Middle frontal gyrus (tissue), 1 donor: ENCODE measurements at regions not wholly inside any gene's neighbourhood (a gene's known extent, or its start where the extent isn't known, plus 50 kb on each side); places are given as distances from the start of the nearest gene placed in this dataset.
"Not testable (repeated sequence)": the region's sequence is repeated elsewhere in the genome, so short reads cannot be mapped to it uniquely, and the experiment has no call there.

ENCODE experiments used
- DNase-seq: peaks from one replicate; pipeline ENCODE4 v3.0.0-alpha.2; 2015; ENCODE audit warnings: low spot score; ENCODE audit errors: extremely low spot score

DNA sequence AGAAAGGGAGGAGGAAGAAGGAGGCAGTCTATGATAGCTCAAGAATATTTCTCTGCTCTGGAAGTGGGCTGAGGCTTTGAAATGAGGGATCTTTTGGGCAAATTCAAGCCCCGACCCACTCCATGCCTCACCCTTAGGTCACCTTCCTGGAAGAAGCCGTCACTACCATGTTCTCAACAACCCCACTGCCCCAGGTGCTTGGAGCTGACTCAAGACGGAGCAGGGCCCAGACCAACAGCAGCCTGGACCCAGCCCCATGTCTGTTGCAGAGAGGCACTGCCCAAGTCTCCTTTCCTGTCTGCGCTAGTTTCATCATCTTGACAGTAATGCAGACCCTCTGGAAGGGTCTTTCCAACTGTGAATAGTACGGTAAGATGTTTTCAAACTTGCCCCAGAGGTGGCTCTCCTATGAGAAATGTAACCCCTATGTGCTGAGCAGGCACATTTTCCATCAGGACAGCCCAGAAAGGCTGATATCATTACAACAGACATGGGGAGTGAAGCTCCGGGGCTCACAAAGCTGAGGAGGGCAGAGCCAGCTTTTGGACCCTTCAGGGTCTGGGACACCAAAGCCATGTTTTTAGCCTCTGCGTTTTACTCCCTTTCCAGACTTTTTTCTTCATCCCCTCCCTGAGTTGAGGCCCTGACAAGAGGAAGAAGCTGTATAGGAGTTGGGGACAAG is 128.2 kb upstream of the LARP1 start:
- DNase-seq: no peak

DNA sequence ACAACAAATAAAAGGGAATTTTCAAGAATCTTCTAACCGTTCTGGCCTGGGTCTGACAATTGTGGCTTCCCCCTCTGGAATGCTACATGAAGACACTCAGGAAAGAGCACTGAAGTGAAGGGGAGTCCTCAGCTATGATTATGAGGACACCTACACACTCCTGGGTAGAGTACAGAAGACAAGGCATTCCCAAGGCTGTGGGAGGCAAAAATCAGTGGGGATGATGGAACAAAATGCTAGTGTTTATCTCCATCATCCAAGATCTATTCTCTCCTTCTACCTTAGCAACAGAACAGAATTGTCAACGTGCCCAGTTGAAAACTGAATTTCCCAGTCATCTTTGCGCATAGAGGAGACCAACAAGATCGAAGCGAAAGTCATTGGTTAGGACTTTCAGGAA is 130.1 kb upstream of the LARP1 start:
- DNase-seq: no peak

DNA sequence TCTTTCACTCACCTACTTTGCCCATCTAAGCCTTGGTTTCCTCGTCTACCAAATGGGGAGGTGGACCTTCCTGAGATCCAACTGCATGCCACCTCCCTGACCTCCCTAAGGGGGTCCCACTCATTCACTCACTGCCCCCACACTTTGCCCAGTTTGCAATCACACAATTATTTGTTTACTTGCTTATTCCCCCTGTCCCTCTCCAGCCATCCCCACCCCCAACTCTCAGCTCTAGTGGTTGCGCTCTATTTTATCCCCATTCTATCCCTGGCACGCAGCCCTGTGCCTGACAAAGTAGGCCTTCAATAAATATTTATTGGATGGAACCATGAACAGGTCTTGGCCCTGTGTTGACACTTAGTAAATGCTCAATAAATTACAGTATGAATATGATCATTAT is 130.8 kb upstream of the LARP1 start:
- no peak for DNase-seq

DNA sequence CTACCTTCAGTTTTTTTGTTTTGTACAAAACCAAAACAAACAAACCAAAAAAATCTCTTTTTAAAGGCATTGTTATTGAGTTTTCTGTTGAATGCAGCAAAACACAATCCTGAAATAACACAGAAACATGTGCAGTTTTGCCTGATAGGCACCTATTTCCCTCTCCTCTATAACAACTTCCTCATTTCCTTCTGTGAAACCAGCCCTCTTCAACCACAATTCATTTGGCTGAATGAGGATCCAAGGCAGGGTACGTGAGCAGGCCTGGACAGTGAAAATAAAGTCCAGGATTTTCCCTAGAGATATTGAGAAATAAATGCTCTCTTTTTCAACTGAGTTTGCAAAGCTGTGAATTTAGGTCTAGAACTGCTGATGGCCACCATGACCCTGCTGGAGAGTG is 134.8 kb upstream of the LARP1 start:
- DNase-seq: no peak

DNA sequence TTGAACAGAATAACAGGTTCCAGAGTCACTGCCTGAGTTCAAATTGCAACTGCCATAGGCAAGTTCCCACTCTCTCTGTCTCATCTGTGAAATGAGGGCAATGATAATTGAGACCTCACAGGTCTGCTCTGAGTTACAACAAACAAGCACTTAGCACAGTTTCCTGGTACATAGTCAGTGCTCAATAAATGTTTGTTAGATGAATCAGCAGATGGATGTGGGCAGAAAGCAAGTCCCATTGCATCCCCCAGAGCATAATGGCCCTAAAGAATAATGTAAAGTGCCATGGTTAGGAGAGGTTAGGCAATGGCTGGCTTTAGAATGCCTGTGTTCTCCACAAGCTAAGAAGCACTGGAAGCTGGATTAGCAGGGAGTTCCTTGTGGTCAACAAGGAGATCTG is 136.5 kb upstream of the LARP1 start:
- DNase-seq: no peak

DNA sequence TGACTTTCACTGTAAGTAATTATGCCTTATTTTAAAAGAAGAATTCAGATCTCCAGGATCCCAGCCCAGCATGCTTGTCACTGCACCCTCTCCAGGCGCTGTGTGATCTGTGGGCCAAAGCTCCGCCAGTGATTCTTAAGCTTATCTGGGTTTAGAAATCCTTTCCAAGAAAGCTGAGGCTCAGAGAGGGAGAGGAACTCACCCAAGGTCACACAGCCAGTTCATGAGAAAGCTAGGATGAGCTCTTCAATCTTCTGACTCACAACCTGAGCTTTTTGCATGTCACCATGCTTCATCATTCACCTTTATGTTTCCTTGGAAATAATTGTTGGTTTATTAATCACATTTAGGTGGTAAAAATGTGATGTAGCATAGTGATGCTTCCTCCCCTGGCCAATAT is 136.6 kb upstream of the HAND1 start:
- no peak for DNase-seq

DNA sequence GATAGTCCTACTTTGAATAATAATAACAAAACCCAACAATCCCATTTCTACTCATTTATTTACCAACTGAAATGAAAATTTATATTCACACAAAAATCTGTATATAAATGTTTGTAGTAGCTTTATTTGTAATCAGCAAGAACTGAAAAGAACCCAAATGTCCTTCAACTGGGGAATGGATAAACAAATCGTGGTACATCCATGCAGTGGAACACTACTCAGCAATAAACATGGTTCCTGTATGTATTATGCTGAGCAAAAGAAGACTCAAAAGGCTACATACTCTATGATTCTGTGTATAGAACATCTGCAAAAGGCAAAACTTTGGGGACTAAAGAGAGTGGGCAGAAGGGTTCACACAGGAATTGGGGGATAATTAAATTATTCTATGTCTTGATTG is 136.1 kb upstream of the HAND1 start:
- DNase-seq: no peak

DNA sequence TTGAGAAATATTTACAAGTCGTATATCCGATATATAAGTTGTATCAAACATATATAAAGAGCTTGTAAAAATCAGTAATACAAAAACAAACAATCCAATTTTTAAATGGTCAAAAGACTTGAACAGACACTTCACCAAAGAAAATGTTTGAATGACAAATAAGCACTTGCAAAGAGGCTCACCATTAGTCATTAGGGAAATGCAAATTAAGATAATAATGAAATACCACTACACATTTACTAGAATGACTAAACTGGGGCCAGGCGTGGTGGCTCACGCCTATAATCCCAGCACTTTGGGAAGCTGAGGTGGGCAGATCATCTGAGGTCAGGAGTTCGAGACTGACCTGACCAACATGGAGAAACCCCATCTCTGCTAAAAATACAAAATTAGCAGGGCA is 134.6 kb upstream of the HAND1 start:
- DNase-seq: no peak

DNA sequence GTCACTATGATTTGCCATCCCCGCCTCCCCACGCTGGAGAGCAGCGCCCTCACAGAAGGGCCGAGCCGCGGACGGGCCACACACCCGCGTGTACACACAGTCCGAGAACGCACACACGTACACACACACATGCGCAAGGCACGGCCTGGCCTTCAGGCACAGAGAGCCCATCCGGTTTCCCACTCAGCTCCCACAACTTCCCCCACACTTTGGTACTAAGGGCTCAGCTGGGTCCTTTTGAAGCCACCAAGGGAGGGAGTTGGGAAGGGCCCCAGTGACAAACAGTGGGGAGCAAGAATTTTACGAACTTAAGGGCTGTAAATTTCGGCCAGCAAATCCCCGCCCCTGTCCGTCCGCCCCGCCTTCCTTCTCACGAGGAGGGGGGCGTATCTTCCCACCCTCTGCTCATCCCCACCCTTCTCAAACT is 133.3 kb upstream of the HAND1 start:
- no peak for DNase-seq

DNA sequence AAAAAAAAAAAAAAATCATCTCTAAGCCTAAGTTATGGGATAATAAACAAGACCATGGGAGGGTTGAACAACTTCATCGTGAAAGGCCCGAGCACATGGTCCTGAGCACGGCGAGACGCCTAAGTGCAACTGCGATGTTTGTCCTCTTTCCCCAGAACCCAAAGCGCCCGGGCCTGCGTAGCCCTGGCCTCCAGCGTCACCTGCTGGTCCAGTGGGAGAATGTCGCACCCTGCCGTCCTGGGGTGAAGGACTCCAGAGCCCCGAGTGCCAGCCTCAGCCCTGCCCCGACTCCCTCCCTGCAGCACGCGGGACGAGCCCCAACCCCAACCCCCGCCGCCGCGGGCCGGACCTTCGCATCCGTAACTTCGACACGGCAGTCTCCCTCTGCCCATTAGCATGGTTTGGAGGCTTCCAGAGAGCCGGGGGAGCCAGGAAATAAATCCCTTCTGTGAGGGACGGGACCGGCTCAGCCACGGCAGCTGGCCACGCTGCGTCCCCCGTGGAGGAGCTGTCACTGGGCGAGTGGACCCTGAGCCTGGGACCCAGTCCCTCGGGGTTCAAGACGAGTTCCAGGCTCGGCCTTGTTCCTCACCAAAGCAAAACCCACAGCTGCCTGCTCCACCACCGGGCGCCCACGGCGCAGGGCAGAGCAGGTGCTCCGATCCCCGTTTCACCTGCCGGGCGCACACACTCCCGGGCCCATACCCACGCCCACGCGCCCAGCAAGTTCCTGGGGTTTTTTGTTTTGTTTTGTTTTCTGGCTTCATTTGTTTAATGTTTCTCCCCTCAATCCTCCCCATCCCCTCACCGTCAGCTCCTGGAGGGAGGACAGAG is 132.5 kb upstream of the HAND1 start:
- DNase-seq: peak; percentile 48

DNA sequence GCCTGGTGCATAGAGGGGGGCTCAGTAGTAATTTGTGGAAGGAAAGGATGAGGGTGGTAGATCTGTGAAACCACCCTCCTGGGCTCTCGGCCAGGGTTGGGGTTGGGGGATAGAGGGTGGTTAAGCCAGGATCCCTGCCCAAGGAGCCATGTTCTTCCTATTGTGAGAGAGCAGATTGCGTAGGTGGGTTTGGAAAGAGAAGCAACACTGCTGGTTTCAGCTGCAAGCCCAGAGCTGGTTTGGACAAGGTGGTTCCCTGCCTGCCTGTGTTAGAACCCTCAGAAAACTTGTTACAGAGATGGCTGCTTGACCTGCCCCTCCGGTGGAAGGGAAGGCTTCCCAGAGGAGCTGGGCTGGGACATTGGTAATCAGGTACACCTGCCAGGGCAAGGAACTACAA is 131.2 kb upstream of the HAND1 start:
- DNase-seq: no peak

DNA sequence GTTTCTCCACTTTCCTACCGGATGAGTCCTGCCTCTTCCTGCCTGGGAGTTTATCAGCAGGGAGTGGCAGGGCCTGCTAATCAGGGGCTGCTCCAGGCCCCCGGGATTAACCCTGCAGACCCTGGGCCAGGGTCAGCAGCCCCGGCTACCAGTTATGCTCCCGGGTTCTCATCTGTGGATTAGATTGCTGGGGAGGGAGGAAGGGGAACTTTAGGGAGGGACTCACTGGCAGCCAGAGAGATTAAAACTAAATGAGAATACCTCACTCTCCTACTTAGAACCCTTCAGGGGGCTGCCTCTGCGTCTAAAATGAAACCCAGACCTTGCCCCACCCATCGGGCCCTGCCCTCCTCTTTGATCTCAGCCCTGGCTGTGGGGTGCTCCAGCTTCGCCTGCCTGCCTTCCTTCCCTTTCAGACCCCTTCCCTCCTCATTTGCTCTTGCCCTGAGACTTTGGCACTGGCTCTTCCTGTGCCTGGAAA is 130.5 kb upstream of the HAND1 start:
- DNase-seq: no peak

DNA sequence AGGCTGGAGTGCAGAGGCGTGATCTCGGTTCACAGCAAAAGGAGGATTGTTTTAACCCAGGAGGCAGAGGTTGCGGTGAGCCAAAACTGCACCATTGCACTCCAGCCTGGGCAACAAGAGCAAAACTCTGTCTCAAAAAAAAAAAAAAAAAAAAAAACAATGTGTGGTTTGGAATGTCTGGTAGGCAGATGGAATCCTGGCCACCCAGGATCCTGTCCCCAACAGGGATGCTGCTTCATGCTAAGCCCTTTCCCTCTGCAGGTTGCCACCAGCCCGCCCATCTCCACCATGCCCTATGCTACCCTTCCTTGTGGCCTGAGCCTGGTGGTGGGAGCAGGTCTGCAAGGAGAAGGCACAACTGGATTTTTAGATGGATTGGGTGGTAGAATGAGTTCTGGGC is 129.7 kb upstream of the HAND1 start:
- no peak for DNase-seq

DNA sequence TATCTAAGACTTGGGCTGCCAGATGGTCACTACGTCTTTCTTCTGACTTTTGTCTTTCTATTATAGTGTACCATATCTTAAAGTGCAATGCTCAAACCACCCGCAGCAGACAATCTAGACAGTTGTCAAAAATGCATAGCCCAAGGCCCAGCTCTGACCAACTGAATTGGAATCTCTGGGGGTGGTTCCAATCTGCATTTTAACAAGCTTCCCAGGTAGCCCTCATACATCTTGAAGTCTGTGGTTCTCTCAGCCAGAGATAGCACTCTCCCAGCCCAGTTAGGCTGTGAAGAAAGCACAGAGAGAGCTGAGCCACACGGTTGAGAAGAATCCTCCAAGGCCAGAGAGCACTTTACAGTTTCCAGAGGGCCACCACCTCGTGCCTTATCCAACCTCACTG is 128.2 kb upstream of the HAND1 start:
- no peak for DNase-seq

DNA sequence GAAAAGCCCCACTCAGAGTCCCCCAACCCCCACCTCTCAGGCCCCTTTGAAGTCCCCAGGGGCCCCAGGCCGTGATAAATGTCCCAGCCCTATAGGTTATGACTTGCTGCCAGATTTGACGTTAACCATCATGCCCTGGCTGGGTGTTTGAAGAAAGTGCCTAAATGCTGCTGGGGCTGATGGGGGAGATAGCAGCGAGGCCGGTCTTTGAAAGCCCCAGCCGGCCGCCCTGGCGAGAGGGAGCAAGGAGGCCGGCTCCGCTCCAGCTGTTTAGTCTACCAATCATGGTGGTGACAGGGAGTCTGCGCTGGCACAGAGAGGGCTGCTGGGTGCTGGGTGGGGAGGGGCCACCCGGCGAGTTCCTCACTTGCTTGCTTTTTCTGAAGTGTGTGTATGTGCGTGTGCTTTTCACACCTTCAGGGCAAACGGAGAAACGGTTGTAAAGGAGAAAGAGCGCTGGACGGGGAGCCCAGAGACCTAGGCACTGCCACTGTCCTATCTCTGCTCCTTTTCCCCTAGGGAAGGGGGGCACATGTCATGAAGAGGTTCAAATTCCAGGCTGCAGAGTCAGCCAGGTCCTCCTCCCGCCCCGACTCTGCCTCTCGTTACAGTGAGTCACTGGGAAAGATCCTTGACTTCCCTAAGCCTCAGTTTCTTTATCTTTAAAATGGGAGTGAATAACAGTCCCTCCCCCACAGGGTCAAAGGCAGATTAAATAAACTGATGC is 126.1 kb upstream of the HAND1 start:
- no peak for DNase-seq

DNA sequence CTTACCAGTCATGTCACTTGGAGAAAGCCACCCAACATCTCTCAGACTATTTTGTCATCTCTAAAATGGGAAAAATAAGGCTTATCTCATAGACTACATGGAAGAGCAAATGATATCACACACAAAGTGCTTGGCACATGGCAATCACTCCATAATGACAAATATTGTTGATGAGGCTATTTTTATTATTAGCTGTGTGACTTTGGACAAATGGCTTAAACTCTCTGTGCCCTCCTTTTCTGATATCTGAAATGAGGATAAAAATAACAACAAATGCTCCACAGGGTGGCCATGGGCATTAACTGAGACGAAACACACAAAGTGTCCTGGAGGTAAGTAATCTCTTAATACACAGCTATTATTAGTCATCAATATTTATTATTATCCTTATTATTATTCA is 125.5 kb upstream of the HAND1 start:
- no peak for DNase-seq

DNA sequence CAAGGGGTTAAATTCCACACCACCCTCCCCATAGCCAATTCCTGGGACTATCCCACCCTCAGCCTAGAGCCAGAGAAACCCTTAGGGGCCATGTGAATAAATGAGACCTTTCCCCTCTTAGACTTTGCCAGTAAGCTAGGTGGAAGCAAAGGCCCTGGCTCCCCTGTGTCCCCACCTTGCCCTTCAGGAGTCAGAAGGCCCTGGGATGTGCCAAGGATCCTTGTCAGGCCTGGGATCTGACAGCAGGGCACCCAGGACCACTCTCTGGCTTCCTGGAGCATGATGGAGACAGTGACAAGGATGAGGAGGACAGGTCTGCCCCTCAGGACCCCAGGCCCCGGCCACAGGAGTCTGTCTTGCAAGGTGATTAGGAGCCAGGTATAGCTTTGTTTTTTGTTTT is 125.0 kb upstream of the HAND1 start:
- DNase-seq: no peak

DNA sequence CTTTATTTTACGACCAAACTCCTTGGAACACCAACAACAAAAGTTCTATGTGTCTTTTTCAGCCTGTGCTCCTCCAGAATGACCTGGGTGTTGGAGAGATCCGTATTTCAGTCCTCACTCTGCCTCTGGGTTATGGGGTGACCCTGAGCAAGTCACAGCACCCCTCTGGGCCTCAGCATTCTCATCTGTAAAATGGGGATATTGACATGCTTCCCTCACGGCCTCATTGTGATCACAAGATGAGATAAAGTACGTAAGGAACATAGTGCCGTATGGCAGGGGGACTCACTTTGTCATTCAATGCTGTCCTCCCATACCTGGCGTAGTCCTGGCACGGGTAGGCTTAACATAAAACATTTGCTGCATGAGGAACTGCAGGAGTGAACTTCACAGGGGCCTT is 123.0 kb upstream of the HAND1 start:
- no peak for DNase-seq

DNA sequence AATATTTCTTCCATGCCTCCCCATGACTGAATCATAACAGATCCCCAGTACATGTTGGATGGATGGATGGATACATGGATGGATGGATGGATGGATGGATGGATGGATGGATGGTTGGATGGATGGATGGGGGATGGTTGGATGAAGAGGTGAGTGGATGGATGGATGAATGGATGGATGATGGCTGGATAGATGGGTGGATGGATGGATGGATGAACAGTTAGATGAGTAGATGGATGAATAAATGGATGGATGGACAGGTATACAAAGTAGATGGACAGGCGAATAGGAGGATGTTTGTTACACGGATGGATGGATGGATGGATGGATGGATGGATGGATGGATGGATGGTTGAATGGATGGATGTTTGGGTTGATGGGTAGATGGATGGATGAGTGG is 120.0 kb upstream of the HAND1 start:
- DNase-seq: no peak

DNA sequence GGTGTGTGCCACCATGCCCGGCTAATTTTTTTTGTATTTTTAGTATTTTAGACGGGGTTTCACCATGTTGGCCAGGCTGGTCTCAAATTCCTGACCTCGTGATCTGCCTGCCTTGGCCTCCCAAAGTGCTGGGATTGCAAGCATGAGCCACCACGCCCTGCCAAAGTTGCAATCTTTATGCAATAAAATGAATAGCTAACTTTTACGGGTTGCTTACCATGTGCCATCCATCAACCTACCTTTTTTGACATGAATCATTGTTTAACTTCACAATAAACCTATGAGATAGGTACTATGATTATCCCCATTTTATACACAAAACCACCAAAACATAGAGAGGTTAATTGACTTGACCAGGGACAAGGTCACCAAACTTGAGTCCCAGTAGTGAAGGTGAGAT is 118.8 kb upstream of the HAND1 start:
- DNase-seq: not testable (repeated sequence)

DNA sequence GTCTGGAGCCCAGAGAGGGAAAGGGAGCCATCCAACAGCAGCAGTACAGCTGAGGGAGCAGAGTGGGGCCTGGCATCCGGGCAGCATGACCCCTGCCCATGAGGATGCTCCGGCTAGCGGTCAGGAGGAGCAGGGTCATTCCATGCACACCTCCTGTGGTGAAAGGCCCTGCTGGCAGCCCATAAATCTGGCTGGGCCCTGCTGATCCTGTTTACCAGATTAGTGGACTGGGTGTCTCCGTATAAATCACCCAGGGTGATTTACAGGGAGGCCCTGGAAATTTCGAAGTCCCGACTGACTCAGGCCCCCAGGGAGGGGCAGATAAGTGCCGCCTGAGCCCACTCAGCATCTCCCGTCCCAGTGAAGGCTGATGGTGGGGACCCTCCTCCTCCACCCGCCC is 117.6 kb upstream of the HAND1 start:
- DNase-seq: no peak

DNA sequence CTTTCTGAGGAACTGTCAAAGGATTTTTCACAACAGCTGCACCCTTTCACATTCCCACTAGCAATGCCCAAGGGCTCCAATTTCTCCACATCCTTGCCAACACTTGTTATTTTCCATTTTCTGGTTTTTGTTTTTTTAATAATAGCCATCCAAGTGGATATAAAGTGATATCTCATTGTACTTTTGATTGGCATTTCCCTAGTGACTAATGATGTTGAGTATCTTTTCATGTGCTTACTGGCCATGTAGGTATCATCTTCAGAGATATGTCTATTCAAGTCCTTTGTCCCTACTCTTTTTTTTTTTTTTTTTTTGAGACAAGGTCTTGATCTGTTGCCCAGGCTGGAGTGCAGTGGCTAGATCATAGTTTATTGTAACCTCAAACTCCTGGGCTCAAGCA is 115.8 kb upstream of the HAND1 start:
- DNase-seq: no peak
